Psoas muscle (tissue), 7 donors: ENCODE measurements at regions not wholly inside any gene's neighbourhood (a gene's known extent, or its start where the extent isn't known, plus 50 kb on each side); places are given as distances from the start of the nearest gene placed in this dataset.

Experiments
- ATAC-seq, 4 donors: fragments of 200-7000 bp; cut with Tn5 transposase; one replicate each; pipeline ENCODE4 v1.9.1; 2020; ENCODE audit warnings: moderate library complexity in 3 of 4, mild to moderate bottlenecking in 2 of 4
- DNase-seq, 2 donors: peaks; one replicate each; pipeline ENCODE4 v3.0.0-alpha.2; 2020
- H3K27ac ChIP-seq: fragments of 200-600 bp; one replicate; pipeline ENCODE4 v1.8.0; 2022
- H3K27me3 ChIP-seq, 3 donors: fragments of 200-600 bp in 1 of 3; one replicate each; pipeline versions ENCODE4 v1.6.1 to v1.8.0; 2013 to 2022; ENCODE audit warnings: low read length in 2 of 3, mild to moderate bottlenecking in 2 of 3, moderate library complexity in 1 of 3; ENCODE audit not compliant: insufficient read depth in 3 of 3
- H3K36me3 ChIP-seq, 2 donors: fragments of 200-600 bp in 1 of 2; one replicate each; pipeline versions ENCODE4 v1.6.1 to v1.8.0; 2013 to 2022; ENCODE audit warnings: low read depth in 1 of 2, mild to moderate bottlenecking in 1 of 2, moderate library complexity in 1 of 2; ENCODE audit not compliant: insufficient read depth in 1 of 2
- H3K4me1 ChIP-seq: fragments of 200-600 bp; one replicate; pipeline ENCODE4 v1.8.0; 2022
- H3K4me3 ChIP-seq: fragments of 200-600 bp; one replicate; pipeline ENCODE4 v1.8.0; 2022; ENCODE audit warnings: mild to moderate bottlenecking
- H3K9me3 ChIP-seq: fragments of 200-600 bp; one replicate; pipeline ENCODE4 v1.8.0; 2022
- WGBS, 3 donors: extraction: QIAGEN DNeasy Blood & Tissue Kit; methylation state at CpG; one replicate each; pipeline versions ENCODE4 v1.1.6 to v1.1.7; 2013; 5-methylcytosine and 5-hydroxymethylcytosine counted together
- intact Hi-C, 2 donors: fragments of 100-400 bp; cut with DNase I; formaldehyde crosslinking; loops; one replicate each; pipeline versions ENCODE4 v1.11.0 to v1.14.2; 2022
- TF ChIP-seq, protein P1 (sequence below): fragments of 200-600 bp; IDR thresholded peaks from one replicate; pipeline ENCODE4 v1.8.0; 2022; ENCODE audit warnings: antibody characterized with exemption
- donor health status: healthy with polysubstance abuse.
- donor health status: DM: no; HTN: no; CAD: no; lungs with moderate emphysema.
- donor health status: Bipolar disorder and iron deficiency.
- donor health status: healthy.
- donor health status: DM: yes; HTN: yes; CAD: no.
- donor health status: DM: no; HTN: no; CAD: no.
- donor health status: DM: yes; HTN: yes; CAD: no.

DNA sequence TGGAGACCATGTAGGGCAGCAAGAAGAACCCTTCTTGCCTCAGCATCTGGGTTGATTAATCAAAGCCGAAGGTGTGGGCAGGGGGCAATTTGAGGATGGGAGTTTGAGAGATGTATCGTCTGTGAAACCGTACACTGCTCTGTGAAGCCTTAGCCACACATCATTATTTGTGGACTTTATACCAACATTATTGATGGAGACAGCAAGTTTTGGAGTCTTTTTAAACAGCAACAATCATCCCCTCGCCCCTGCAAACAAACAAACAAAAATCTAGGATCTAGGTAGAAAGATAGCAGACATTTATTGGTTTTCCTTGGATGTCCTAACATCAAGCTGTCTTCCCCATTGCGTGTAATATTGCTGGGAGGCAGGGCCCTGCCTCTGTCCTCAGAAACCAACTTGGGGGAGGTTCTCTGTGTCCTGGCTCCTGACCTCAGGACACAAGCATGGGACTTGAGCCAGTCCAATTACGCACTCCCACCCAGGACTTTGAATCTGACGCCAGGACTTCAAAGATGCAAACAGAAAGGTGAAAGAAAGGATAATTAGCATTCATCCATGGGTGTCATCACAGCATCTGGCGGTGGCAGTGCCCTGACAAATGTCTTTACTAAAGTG lies 61.6 kb upstream of the PLET1 start:
- peaks cover 42% of the 10 kb centered on the region for H3K4me1 ChIP-seq
- intact Hi-C loops = loop anchor here in 1 of 2 donors (10.0 kb wide), 1 partner anchor 73 kb away; no protein-coding TSS in a partner anchor
- peak overlapping the region; percentile 53 for H3K27ac ChIP-seq
- no peaks in the 10 kb centered on the region for H3K36me3 ChIP-seq
- DNase-seq (no peak), ATAC-seq (peak in 1 of 4 donors; percentile 21)
- TF ChIP-seq, protein P1, sequence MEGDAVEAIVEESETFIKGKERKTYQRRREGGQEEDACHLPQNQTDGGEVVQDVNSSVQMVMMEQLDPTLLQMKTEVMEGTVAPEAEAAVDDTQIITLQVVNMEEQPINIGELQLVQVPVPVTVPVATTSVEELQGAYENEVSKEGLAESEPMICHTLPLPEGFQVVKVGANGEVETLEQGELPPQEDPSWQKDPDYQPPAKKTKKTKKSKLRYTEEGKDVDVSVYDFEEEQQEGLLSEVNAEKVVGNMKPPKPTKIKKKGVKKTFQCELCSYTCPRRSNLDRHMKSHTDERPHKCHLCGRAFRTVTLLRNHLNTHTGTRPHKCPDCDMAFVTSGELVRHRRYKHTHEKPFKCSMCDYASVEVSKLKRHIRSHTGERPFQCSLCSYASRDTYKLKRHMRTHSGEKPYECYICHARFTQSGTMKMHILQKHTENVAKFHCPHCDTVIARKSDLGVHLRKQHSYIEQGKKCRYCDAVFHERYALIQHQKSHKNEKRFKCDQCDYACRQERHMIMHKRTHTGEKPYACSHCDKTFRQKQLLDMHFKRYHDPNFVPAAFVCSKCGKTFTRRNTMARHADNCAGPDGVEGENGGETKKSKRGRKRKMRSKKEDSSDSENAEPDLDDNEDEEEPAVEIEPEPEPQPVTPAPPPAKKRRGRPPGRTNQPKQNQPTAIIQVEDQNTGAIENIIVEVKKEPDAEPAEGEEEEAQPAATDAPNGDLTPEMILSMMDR = no peak
- 74 to 78% (median 77%) methylated on average over 8 of the region's 8 CpGs for WGBS, 3 donors
- no peaks in the 10 kb centered on the region for H3K27me3 ChIP-seq
- no peaks in the 10 kb centered on the region for H3K9me3 ChIP-seq
- H3K4me3 ChIP-seq = no peak overlapping the region

DNA sequence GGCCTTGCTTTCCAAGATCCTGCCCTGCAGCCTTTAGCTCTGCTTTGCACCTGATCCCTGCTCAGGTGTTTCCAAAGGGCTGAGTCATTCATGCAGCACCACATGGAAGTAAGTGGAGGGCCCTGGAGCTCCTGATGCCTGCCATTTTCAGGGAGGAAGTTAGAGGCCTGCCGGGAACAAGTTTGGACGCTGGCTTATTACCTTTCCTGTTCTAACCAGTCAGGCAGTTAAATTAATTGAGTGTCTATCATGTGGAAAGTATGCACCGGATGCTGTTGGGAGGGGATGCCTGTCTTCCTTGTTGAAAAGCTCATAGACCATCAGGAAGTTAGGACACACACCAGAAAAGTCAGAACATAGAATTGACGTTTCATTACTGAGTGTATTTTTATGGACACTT lies 73.7 kb upstream of the PLET1 start:
- no peak overlapping the region for H3K27ac ChIP-seq
- no peak overlapping the region for H3K4me3 ChIP-seq
- TF ChIP-seq, protein P1 = no peak
- H3K27me3 ChIP-seq = no peaks in the 10 kb centered on the region
- ATAC-seq (no peak), DNase-seq (no peak)
- no peaks in the 10 kb centered on the region for H3K9me3 ChIP-seq
- intact Hi-C loops = no loop called here
- 66 to 74% (median 72%) methylated on average over 4 of the region's 4 CpGs for WGBS, 3 donors
- H3K36me3 ChIP-seq = no peaks in the 10 kb centered on the region
- no peaks in the 10 kb centered on the region for H3K4me1 ChIP-seq

DNA sequence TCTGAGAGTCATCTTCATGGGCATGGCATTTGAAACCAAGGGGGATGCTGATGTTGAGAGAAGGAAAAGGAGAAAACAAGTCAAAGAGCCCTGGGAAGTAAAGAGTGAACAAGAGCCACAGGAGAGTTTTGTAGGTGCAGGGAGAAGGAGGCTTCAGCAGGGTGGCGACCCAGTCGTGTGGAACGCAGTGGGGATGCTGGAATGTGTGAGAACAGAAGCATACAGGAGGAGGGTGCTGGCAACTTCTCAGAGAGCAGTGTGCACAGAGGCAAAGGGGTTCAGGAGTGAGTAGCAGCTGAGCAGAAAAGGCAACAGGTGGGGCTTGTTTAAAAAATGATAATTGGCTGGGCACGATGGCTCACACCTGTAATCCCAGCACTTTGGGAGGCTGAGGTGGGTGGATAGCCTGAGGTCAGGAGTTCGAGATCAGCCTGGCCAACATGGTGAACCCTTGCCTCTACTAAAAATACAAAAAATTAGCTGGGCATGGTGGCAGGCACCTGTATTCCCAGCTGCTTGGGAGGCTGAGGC lies 75.8 kb upstream of the PLET1 start:
- H3K27ac ChIP-seq = no peak overlapping the region
- H3K4me1 ChIP-seq = no peaks in the 10 kb centered on the region
- intact Hi-C loops = no loop called here
- no peaks in the 10 kb centered on the region for H3K27me3 ChIP-seq
- no peak overlapping the region for H3K4me3 ChIP-seq
- 84 to 85% (median 85%) methylated on average over 5 of the region's 5 CpGs for WGBS, 3 donors
- no peaks in the 10 kb centered on the region for H3K36me3 ChIP-seq
- no peak for DNase-seq
- TF ChIP-seq, protein P1 = no peak
- no peak for ATAC-seq
- H3K9me3 ChIP-seq = no peaks in the 10 kb centered on the region

DNA sequence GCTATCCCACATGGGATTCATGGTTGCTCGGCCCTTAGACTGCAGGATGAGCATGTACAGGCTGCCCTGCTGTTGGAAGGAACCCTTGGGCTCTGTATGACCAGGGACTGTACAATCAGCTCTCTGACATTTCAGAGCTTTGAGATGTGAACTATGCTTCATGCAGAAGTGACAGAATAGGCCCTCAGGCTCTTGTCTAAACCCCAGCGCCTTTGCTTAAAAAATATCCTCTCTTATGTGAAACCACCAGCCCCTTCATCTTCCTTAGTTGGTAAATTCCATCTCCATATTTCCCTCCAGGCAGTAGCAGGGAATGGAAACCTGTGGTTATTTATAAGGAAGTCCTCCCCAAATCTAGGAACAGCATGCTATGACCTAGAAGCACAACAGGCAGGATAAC lies 78.9 kb upstream of the PLET1 start:
- Histone ChIP-seq H3K27me3 (no peaks in the 10 kb centered on the region), H3K36me3 (no peaks in the 10 kb centered on the region), H3K9me3 (no peaks in the 10 kb centered on the region), H3K4me3 (no peak overlapping the region), H3K4me1 (peaks cover 19% of the 10 kb centered on the region), H3K27ac (no peak overlapping the region)
- no peak for ATAC-seq
- WGBS, 3 donors = 84 to 90% (median 88%) methylated on average over 2 of the region's 2 CpGs
- intact Hi-C loops = no loop called here
- DNase-seq = no peak
- TF ChIP-seq, protein P1 = no peak
